ENCODE measurements at regions not wholly inside any gene's neighbourhood (a gene's known extent, or its start where the extent isn't known, plus 50 kb on each side); places are given as distances from the start of the nearest gene placed in this dataset.
"Not testable (repeated sequence)": the region's sequence is repeated elsewhere in the genome, so short reads cannot be mapped to it uniquely, and the experiment has no call there.

GRCh38 chr5:69007163-69007562 lies 86.7 kb upstream of the SLC30A5 start:
- no peak for DNase-seq

DNA sequence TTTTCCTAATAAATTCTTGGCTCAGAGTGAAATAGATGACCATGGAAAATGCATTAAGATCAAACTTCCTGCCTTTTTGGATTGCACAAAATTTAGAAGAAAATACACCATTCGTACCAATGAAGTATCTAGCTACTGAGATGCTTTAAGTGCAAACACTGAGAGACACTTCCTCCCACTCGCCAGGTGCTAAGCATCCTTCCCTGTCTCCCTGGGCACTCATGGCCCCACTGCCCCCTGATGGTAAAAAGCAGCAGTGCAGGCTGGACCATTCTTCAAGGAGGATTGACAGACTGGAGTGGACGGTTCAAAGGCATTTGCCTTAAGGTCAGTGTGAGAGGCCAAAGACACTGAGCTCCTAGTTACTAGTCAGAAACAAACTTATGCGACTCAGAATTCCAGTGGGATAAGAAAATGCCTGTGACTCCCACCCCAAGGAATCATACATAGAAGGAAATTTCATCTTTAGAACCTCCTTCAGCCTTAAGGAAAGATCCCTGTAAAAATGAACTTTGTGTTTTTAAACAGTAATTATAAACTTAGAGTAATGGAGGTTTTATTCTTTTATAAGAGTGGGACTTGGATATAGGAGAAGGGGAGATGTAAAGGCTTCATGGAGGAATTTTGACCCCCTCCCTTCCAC lies 86.0 kb upstream of the SLC30A5 start:
- DNase-seq, result peak; percentile 16 to 81 (median 38)

GRCh38 chr5:69010476-69010875 lies 83.3 kb upstream of the SLC30A5 start:
- DNase-seq, result no peak

- no peak for DNase-seq
Observed at GRCh38 chr5:69011910-69012309, 81.9 kb upstream of the SLC30A5 start.

DNA sequence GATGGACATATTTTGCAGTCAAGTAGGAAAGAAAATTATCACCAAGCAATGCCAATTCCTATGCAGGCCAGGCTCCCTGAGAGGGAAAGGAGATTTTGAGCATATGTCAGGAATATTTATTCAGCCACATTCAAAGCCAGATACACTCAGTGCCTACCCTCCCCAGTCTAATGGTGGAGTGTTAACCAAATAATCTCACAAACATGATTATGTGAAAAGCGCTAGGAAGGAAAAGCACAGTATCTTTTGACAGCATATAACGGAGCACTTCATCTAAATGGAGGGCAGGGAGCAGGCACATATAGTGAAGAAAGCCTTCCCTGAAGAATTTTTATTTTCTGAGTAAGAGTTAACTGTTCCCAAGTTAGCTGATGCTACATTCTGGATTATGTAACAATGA lies 80.3 kb upstream of the SLC30A5 start:
- no peak for DNase-seq

- DNase-seq, result not testable (repeated sequence)
Observed at GRCh38 chr5:69014007-69014406, 79.8 kb upstream of the SLC30A5 start.

- no peak for DNase-seq
Observed at GRCh38 chr5:69019668-69020375, 74.0 kb upstream of the SLC30A5 start.

- peak in 1 of 5 experiments; percentile 63 for DNase-seq
Observed at GRCh38 chr5:69024241-69024651, 69.6 kb upstream of the SLC30A5 start.

- no peak for DNase-seq
Observed at GRCh38 chr5:69029292-69029691, 64.5 kb upstream of the SLC30A5 start.

- no peak for DNase-seq
Observed at GRCh38 chr5:69030358-69031062, 63.3 kb upstream of the SLC30A5 start.

- DNase-seq, result peak in 1 of 5 experiments; percentile 26
Observed at GRCh38 chr5:69032009-69032408, 61.8 kb upstream of the SLC30A5 start.

- no peak for DNase-seq
Observed at GRCh38 chr5:69033690-69034089, 60.1 kb upstream of the SLC30A5 start.

- DNase-seq, result no peak
Observed at GRCh38 chr5:69034898-69035297, 58.9 kb upstream of the SLC30A5 start.

- no peak for DNase-seq
Observed at GRCh38 chr5:69035665-69036064, 58.1 kb upstream of the SLC30A5 start.

DNA sequence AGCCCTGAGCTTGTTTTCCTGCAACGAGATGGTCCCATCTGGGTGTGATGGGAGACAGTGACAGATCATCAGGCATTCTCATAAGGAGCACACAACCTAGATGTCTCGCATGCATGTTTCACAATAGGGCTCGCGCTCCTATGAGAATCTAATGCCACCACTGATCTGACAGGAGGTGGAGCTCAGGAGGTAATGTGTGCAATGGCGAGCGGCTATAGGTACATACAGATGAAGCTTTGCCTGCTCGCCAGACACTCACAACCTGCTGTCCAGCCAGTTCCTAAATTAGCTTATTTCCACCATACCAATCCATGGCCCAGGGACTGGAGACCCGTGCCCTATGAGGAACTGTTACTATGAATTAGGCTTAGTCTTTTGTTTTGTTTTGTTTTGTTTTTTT lies 55.3 kb upstream of the SLC30A5 start:
- DNase-seq, result no peak

DNA sequence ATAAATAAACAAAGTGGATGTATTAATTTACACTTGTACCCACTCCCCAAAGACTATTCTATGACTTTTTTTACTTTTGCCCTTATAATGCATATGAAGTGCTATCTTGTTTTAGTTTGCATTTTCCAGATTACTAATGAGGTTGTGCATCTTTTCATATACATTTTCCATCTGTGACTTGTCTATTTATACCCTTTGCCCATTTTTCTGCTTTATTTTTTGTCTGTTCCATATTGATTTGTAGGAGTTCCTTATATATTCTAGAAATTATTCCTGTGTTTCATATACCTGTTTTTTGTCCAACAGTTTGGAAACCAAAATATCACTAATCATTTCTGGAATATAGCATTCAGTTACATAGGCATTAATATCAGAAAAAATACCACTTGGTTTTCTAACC lies 54.0 kb upstream of the SLC30A5 start:
- DNase-seq, result no peak

DNA sequence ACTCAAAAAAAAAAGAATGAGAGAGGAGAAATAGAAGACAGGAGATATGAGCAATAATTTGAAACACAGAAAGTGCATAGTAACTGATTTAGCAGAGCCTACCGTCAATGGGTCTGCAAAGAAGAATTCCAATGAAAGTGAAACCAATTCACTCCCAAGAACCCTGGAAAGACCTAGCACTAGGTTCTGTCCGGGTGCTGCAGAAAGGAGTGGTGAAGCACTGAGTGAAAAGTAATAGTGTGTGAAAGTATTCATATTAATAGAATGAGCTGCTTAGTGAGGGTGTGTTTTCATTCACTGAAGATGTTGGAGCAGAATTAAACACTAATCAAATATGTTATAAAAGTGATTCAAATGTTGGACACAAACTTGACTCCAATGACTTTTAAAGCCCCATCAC lies 51.3 kb upstream of the SLC30A5 start:
- no peak for DNase-seq

DNA sequence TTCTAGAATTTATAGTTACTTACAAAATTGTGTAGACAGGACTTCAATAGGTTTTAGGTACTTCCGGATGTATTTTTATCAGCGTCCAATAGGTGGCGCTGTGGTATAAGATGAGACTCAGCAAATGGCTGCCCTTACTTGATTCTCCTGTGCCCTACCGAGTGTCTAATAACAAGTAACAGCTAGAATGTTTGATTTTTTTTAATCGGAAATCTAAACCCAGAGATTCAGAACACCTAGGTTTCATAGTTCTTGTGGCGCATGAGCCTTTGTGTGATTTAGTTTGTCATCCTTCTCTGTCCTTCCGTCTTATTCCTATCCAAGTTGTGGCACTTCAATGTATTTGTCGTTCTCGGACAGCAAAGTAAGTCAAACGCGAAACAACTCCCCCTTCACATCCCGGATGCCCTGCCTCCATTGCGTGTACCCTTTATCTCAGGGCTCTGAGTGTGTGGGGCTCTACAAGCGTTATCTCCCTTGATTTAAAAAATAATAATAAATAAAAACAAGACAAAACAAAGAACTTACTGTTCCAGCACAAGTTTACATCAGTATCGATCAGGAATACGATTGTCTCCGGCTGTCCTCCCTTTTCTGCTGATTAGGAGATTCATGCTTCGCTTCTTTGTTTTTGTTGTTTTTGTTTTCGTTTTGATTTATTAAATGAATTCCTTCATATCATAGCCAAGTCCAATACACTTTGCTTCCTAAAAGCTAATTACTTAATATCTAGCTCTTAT lies 50.7 kb upstream of the SLC30A5 start:
- DNase-seq, result peak; percentile 24 to 93 (median 64)

DNA sequence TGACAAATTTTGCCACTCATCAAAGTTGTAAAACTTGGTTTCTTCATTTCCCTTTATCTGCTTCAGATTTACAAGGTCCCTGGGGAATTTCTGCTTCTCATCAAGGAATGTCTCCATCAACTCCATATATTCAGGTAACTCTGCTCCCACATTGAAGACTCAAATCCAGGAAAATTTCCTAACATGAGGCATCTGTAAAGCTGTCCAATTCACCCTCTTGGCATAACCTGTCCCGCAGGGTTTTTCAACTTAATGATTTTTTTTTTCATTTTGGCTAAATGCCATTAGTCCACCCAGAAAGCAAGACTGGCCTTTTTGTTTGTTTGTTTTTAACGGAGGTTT lies 50.2 kb upstream of the SLC30A5 start:
- DNase-seq, result no peak
